Upper lobe of left lung (tissue), 6 donors: ENCODE measurements at regions not wholly inside any gene's neighbourhood (a gene's known extent, or its start where the extent isn't known, plus 50 kb on each side); places are given as distances from the start of the nearest gene placed in this dataset.

Experiments used
- ATAC-seq, 2 donors: fragments of 200-7000 bp; cut with Tn5 transposase; one replicate each; pipeline ENCODE4 v1.9.1; 2022; ENCODE audit warnings: mild to moderate bottlenecking in 2 of 2, moderate library complexity in 2 of 2; ENCODE audit not compliant: low FRiP score in 2 of 2
- DNase-seq, 2 donors: peaks; one replicate each; pipeline ENCODE4 v3.0.0-alpha.2; 2019 to 2020
- H3K27ac ChIP-seq, 4 donors: fragments of 200-600 bp; sonication (generic); one replicate each; pipeline ENCODE4 v1.5.1; 2016 to 2019
- H3K27me3 ChIP-seq, 4 donors: fragments of 200-600 bp; sonication (generic); one replicate each; pipeline ENCODE4 v1.5.1; 2017 to 2019
- H3K36me3 ChIP-seq, 4 donors: fragments of 200-600 bp; sonication (generic); one replicate each; pipeline ENCODE4 v1.5.1; 2016 to 2019
- H3K4me1 ChIP-seq, 4 donors: fragments of 200-600 bp; sonication (generic); one replicate each; pipeline ENCODE4 v1.5.1; 2018 to 2019
- H3K4me3 ChIP-seq, 4 donors: fragments of 200-600 bp; sonication (generic); one replicate each; pipeline ENCODE4 v1.5.1; 2017 to 2019; ENCODE audit warnings: mild to moderate bottlenecking in 2 of 4, moderate library complexity in 1 of 4
- H3K9me3 ChIP-seq, 4 donors: fragments of 200-600 bp; sonication (generic); one replicate each; pipeline ENCODE4 v1.5.1; 2018 to 2019
- EP300 ChIP-seq, 4 donors: sonication (generic); formaldehyde crosslinking; IDR thresholded peaks; one replicate each; pipeline ENCODE4 v1.5.1; 2017; ENCODE audit warnings: antibody characterized with exemption in 4 of 4, control low read depth in 2 of 4
- POLR2A ChIP-seq, 4 donors: fragments of 450-650 bp; IDR thresholded peaks; one replicate each; pipeline ENCODE4 v1.5.1; 2016 to 2017; ENCODE audit warnings: antibody characterized with exemption in 4 of 4, mild to moderate bottlenecking in 2 of 4
- POLR2AphosphoS5 ChIP-seq, 2 donors: sonication (generic); formaldehyde crosslinking; IDR thresholded peaks; one replicate each; pipeline ENCODE4 v1.5.1; 2017; ENCODE audit warnings: antibody characterized with exemption in 2 of 2
- whole genome bisulfite sequencing, 2 donors: methylation state at CpG; one replicate each; pipeline ENCODE4 v1.1.5; 2017 to 2018; 5-methylcytosine and 5-hydroxymethylcytosine counted together
- TF ChIP-seq, protein P1 (sequence below), 6 experiments: fragments of 450-650 bp in 4 of 6; fragments of 200-600 bp in 2 of 6; sonication (generic) in 2 of 6; IDR thresholded peaks; one replicate each; pipeline ENCODE4 v1.5.1; 2016 to 2019; ENCODE audit warnings: antibody characterized with exemption in 6 of 6
- donor health status: DM: no; HTN: no; CAD: no; lungs with moderate emphysema.
- donor health status: DM: no; HTN: yes; CAD: no; lungs with severe emphysema.

DNA sequence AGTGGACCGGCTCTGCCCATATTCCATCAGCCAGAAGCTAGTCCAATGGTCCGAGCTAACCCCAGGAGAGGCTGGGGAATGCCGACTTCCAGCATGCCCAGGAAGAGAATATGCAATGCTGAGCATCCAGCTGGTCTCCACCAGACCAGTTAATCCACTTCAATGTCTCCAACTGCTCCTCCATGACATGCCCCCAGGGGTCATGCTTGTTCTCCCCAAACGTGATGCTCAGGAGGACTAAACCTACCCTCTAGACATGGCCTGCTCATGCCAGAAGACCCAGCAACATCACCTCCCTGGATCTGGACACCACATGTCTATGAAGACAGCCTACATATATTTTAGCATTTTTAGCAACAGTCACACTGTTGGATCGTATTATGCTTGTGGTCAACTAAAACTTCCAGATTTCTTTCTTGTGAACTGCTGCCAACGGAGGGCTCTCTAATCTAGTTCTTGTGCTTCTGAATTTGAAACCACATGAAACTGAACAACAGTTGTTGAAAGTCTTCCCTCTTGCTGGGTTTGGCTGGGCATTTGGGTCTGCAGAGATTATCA, 245.1 kb downstream of the SOX9 start:
- ATAC-seq (no peak), DNase-seq (no peak)
- Histone ChIP-seq H3K4me3 (no peak overlapping the region), H3K27me3 (no peaks in the 10 kb centered on the region), H3K4me1 (no peaks in the 10 kb centered on the region), H3K36me3 (no peaks in the 10 kb centered on the region), H3K27ac (no peak overlapping the region), H3K9me3 (no peaks in the 10 kb centered on the region)
- TF ChIP-seq EP300 (IDR thresholded peaks at IDR 0.05) (no peak), POLR2A (IDR thresholded peaks at IDR 0.05) (no peak), POLR2AphosphoS5 (IDR thresholded peaks at IDR 0.05) (no peak)
- TF ChIP-seq, protein P1, sequence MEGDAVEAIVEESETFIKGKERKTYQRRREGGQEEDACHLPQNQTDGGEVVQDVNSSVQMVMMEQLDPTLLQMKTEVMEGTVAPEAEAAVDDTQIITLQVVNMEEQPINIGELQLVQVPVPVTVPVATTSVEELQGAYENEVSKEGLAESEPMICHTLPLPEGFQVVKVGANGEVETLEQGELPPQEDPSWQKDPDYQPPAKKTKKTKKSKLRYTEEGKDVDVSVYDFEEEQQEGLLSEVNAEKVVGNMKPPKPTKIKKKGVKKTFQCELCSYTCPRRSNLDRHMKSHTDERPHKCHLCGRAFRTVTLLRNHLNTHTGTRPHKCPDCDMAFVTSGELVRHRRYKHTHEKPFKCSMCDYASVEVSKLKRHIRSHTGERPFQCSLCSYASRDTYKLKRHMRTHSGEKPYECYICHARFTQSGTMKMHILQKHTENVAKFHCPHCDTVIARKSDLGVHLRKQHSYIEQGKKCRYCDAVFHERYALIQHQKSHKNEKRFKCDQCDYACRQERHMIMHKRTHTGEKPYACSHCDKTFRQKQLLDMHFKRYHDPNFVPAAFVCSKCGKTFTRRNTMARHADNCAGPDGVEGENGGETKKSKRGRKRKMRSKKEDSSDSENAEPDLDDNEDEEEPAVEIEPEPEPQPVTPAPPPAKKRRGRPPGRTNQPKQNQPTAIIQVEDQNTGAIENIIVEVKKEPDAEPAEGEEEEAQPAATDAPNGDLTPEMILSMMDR (IDR thresholded peaks at IDR 0.05): no peak
- WGBS, 2 donors: 75 to 76% methylated on average over 6 of the region's 6 CpGs

DNA sequence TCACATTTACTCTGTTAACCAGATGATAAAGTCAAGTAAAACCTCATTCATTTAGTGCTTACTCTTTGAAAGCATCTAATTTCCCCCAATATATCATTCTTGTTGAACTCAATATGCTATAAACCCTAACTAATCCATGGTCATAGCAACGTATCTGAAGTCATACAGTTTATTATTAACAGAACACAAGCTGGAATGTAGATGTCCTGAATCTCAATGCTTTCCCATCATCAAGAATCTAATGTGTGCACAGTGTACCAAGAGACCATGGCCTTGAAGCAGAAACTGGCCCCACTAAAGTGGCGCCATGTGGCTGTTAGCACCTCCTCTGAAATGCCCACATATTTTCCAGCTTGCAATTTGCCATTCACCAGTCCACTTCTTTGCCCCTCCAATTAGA, 245.8 kb downstream of the SOX9 start:
- DNase-seq (no peak), ATAC-seq (no peak)
- no peaks in the 10 kb centered on the region for H3K36me3 ChIP-seq
- no peaks in the 10 kb centered on the region for H3K4me1 ChIP-seq
- 83 to 84% methylated on average over 2 of the region's 2 CpGs for WGBS, 2 donors
- no peaks in the 10 kb centered on the region for H3K27me3 ChIP-seq
- no peaks in the 10 kb centered on the region for H3K9me3 ChIP-seq
- H3K4me3 ChIP-seq: no peak overlapping the region
- no peak overlapping the region for H3K27ac ChIP-seq
- TF ChIP-seq POLR2AphosphoS5 (IDR thresholded peaks at IDR 0.05): no peak
- TF ChIP-seq POLR2A (IDR thresholded peaks at IDR 0.05): no peak
- TF ChIP-seq EP300 (IDR thresholded peaks at IDR 0.05): no peak
- TF ChIP-seq, protein P1 (IDR thresholded peaks at IDR 0.05): no peak

DNA sequence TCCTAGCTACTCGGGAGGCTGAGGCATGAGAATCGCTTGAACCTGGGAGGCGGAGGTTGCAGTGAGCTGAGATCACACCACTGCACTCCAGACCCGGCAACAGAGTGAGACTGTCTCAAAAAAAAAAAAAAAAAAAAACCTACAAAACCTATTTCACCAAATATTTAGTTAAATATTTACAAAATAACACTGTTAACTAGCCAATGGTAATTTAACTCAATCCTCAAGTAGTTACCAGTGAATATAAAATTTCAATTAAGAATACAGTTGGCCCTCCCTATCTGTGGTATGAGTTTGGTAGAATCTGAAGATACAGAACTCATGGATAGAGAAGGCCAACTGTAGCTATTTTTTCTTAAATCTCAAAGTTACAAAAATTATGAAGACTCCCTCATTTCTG, 247.4 kb downstream of the SOX9 start:
- Histone ChIP-seq H3K4me3 (no peak overlapping the region), H3K36me3 (no peaks in the 10 kb centered on the region), H3K9me3 (no peaks in the 10 kb centered on the region), H3K27me3 (no peaks in the 10 kb centered on the region), H3K27ac (no peak overlapping the region), H3K4me1 (no peaks in the 10 kb centered on the region)
- no peak for ATAC-seq
- DNase-seq: no peak
- 73 to 87% methylated on average over 4 of the region's 4 CpGs for WGBS, 2 donors
- TF ChIP-seq POLR2AphosphoS5 (IDR thresholded peaks at IDR 0.05) (no peak), EP300 (IDR thresholded peaks at IDR 0.05) (no peak)
- TF ChIP-seq, protein P1 (IDR thresholded peaks at IDR 0.05): no peak

DNA sequence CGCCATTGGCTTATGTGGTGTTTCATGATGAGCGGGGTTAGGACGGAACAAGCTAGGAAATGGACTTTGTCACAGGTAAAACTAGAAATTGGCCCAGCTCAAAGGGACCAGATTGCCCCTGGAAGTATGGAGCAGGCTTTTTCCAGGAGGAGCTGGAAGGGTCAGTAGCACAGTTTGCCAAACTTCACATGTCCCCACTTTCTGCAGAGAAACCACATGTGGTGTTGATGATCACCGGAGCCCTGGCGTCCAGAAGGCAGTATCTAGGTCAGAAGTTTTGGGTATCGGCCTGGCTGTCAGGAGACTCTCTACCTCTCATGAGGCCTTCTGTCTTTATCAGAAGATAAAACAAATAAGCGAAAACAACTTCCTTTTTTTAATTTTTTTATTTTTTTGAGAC, 248.5 kb downstream of the SOX9 start:
- H3K4me1 ChIP-seq: no peaks in the 10 kb centered on the region
- ATAC-seq: no peak
- H3K27me3 ChIP-seq: no peaks in the 10 kb centered on the region
- TF ChIP-seq POLR2A (IDR thresholded peaks at IDR 0.05) (no peak), POLR2AphosphoS5 (IDR thresholded peaks at IDR 0.05) (no peak), EP300 (IDR thresholded peaks at IDR 0.05) (no peak)
- TF ChIP-seq, protein P1 (IDR thresholded peaks at IDR 0.05): no peak
- no peak overlapping the region for H3K4me3 ChIP-seq
- 89 to 93% methylated on average over 7 of the region's 7 CpGs for WGBS, 2 donors
- no peaks in the 10 kb centered on the region for H3K36me3 ChIP-seq
- no peaks in the 10 kb centered on the region for H3K9me3 ChIP-seq
- no peak for DNase-seq
- H3K27ac ChIP-seq: no peak overlapping the region

DNA sequence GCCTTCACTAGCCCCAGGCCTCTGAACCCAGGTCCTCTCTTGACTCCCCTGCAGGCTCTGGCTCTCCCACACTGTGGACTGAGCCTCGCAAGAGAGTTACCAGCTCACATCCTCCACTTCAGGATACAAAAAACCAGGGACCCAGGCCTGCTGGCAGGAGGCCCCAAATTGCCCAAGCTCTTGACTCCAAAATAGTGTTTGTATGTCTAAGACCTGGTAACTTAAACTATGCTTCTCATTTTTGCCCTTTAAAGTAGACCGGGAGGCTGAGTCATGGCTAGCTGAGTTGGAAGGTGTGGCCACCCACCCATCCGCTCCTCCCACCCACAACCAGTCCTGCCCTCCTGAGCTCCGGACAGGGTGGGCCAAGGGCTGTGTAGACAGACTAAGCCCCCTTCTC, 250.0 kb downstream of the SOX9 start:
- ATAC-seq: peak; percentile 31 to 39
- Histone ChIP-seq H3K36me3 (no peaks in the 10 kb centered on the region), H3K4me1 (no peaks in the 10 kb centered on the region), H3K9me3 (no peaks in the 10 kb centered on the region), H3K27ac (no peak overlapping the region), H3K4me3 (no peak overlapping the region), H3K27me3 (no peaks in the 10 kb centered on the region)
- WGBS, 2 donors: 47 to 77% methylated on average over 4 of the region's 4 CpGs
- no peak for TF ChIP-seq POLR2AphosphoS5 (IDR thresholded peaks at IDR 0.05)
- TF ChIP-seq EP300 (IDR thresholded peaks at IDR 0.05): no peak
- TF ChIP-seq POLR2A (IDR thresholded peaks at IDR 0.05): no peak
- TF ChIP-seq, protein P1 (IDR thresholded peaks at IDR 0.05): no peak
- no peak for DNase-seq
